ENCODE measurements at regions not wholly inside any gene's neighbourhood (a gene's known extent, or its start where the extent isn't known, plus 50 kb on each side); places are given as distances from the start of the nearest gene placed in this dataset.
"Not testable (repeated sequence)": the region's sequence is repeated elsewhere in the genome, so short reads cannot be mapped to it uniquely, and the experiment has no call there.

GRCh38 chr12:9341260-9341585 is 133.0 kb upstream of the PZP start:
- no TSS peak for BruUV-seq (replicated peaks)
- CTCF ChIA-PET, result interaction anchor here (1.8 kb wide), 1 partner anchor 10 kb away, joined by 5 read pairs; no protein-coding TSS in a partner anchor
- no peaks in the 10 kb centered on the region for H3K27me3 ChIP-seq (replicated peaks; ENCODE audit: insufficient read depth, low read depth, low read length, poor library complexity)
- H3K9me3 ChIP-seq (ENCODE audit: low read depth, low read length, poor library complexity, severe bottlenecking), result no peaks in the 10 kb centered on the region
- no peaks in the 10 kb centered on the region for H3K4me1 ChIP-seq (ENCODE audit: insufficient read depth, low read length, poor library complexity, severe bottlenecking)
- no peaks in the 10 kb centered on the region for H3K36me3 ChIP-seq (ENCODE audit: insufficient read depth, low read length, poor library complexity, severe bottlenecking)
- H3K4me3 ChIP-seq (ENCODE audit: low read depth, low read length, poor library complexity, severe bottlenecking), result no peak overlapping the region
- intact Hi-C loops (cut with micrococcal nuclease; ENCODE audit: unreplicated experiment), result no loop called here
- POLR2A ChIA-PET (ENCODE audit: low non-redundant PET), result no interaction called here
- no peak overlapping the region for H3K27ac ChIP-seq (ENCODE audit: low read depth, low read length, poor library complexity, severe bottlenecking)
- no peak for DNase-seq (ENCODE audit: low spot score)
- no peak for TF ChIP-seq CTCF (conservative IDR thresholded peaks at IDR 0.05; ENCODE audit: low read depth, low read length)
- TF ChIP-seq EZH2 (IDR thresholded peaks at IDR 0.05; ENCODE audit: borderline replicate concordance, low read depth, low read length, poor library complexity, severe bottlenecking), result no peak

DNA sequence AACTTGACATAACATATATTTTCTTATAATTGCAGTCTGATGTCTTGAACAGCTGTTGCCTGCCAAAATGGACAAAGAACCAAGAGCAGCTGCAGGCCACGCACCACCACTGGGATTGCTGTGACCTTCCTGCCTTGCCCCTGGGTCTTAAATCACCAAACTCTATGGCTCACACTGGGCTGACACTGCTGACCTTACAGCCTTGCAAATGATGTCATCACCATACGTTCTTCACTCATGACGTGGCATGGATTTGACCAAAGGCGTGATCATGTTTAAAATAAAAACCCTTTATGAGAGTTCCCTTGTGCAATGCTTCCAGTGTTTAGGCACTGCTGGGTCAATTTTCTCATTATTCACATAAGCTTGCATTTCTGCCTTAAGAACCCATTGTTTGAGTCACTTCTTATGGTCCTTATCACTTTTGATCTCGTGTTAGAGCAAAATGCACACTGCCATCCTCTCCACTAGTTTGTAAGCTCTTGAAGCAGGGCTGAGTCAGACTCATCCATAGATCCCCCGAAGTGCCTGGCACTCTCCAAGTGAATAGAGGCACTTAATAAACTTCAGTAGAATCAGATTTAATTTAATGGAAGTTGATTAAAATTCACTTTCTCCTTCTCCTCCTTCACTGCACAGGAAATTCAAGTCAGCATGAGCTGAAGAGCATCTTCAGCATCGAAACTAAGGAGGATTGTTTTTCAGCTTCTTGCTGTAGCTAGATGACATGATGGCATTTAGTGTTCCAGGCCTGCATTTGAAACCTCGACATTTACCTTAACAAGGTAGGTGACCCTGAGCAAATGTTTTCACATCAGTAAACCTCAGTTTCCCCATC is 132.4 kb upstream of the PZP start:
- Histone ChIP-seq H3K36me3 (ENCODE audit: insufficient read depth, low read length, poor library complexity, severe bottlenecking) (no peaks in the 10 kb centered on the region), H3K27ac (ENCODE audit: low read depth, low read length, poor library complexity, severe bottlenecking) (no peak overlapping the region), H3K4me1 (ENCODE audit: insufficient read depth, low read length, poor library complexity, severe bottlenecking) (no peaks in the 10 kb centered on the region), H3K4me3 (ENCODE audit: low read depth, low read length, poor library complexity, severe bottlenecking) (no peak overlapping the region), H3K9me3 (ENCODE audit: low read depth, low read length, poor library complexity, severe bottlenecking) (no peaks in the 10 kb centered on the region), H3K27me3 (replicated peaks; ENCODE audit: insufficient read depth, low read depth, low read length, poor library complexity) (no peaks in the 10 kb centered on the region)
- BruUV-seq (replicated peaks), result no TSS peak
- DNase-seq (ENCODE audit: low spot score), result peak; percentile 78
- no peak for TF ChIP-seq EZH2 (IDR thresholded peaks at IDR 0.05; ENCODE audit: borderline replicate concordance, low read depth, low read length, poor library complexity, severe bottlenecking)
- no peak for TF ChIP-seq CTCF (conservative IDR thresholded peaks at IDR 0.05; ENCODE audit: low read depth, low read length)
- CTCF ChIA-PET, result interaction anchor here (0.5 to 1.8 kb wide), 2 partner anchors 10 to 683 kb away, joined by 5 to 6 read pairs; no protein-coding TSS in a partner anchor
- intact Hi-C loops (cut with micrococcal nuclease; ENCODE audit: unreplicated experiment), result no loop called here
- POLR2A ChIA-PET (ENCODE audit: low non-redundant PET), result no interaction called here

GRCh38 chr12:9337656-9338055 is 129.5 kb upstream of the PZP start:
- no peak for DNase-seq (ENCODE audit: low spot score)
- Histone ChIP-seq H3K27me3 (replicated peaks; ENCODE audit: insufficient read depth, low read depth, low read length, poor library complexity) (no peaks in the 10 kb centered on the region), H3K9me3 (ENCODE audit: low read depth, low read length, poor library complexity, severe bottlenecking) (no peaks in the 10 kb centered on the region), H3K4me1 (ENCODE audit: insufficient read depth, low read length, poor library complexity, severe bottlenecking) (no peaks in the 10 kb centered on the region), H3K27ac (ENCODE audit: low read depth, low read length, poor library complexity, severe bottlenecking) (no peak overlapping the region), H3K36me3 (ENCODE audit: insufficient read depth, low read length, poor library complexity, severe bottlenecking) (no peaks in the 10 kb centered on the region), H3K4me3 (ENCODE audit: low read depth, low read length, poor library complexity, severe bottlenecking) (no peak overlapping the region)
- BruUV-seq (replicated peaks), result no TSS peak
- ChIA-PET POLR2A (ENCODE audit: low non-redundant PET) (no interaction called here), CTCF (no interaction called here)
- intact Hi-C loops (cut with micrococcal nuclease; ENCODE audit: unreplicated experiment), result no loop called here
- TF ChIP-seq CTCF (conservative IDR thresholded peaks at IDR 0.05; ENCODE audit: low read depth, low read length) (no peak), EZH2 (IDR thresholded peaks at IDR 0.05; ENCODE audit: borderline replicate concordance, low read depth, low read length, poor library complexity, severe bottlenecking) (no peak)

DNA sequence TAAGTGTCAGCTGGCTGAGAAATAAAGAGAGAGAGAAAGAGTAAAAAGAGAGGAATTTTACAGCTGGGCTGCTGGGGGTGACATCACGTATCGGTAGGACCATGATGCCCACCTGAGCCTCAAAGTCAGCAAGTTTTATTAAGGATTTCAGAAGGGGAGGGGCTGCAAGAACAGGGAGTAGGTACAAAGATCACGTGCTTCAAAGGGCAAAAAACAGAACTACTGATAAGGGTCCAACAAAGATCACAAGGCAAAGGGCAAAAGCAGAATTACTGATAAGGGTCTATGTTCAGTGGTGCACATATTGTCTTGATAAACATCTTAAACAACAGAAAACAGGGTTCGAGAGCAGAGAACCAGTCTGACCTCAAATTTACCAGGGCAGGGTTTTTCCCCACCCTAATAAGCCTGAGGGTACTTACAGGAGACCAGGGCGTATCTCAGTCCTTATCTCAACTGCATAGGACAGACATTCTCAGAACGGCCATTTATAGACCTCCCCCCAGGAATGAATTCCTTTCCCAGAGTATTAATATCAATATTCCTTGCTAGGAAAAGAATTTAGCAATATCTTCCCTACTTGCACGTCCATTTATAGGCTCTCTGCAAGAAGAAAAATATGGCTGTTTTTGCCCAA is 128.3 kb upstream of the PZP start:
- H3K4me3 ChIP-seq (ENCODE audit: low read depth, low read length, poor library complexity, severe bottlenecking); DNase-seq (ENCODE audit: low spot score); POLR2A ChIA-PET (ENCODE audit: low non-redundant PET); CTCF ChIA-PET; H3K4me1 ChIP-seq (ENCODE audit: insufficient read depth, low read length, poor library complexity, severe bottlenecking); H3K36me3 ChIP-seq (ENCODE audit: insufficient read depth, low read length, poor library complexity, severe bottlenecking); H3K27ac ChIP-seq (ENCODE audit: low read depth, low read length, poor library complexity, severe bottlenecking); H3K27me3 ChIP-seq (replicated peaks; ENCODE audit: insufficient read depth, low read depth, low read length, poor library complexity); BruUV-seq (replicated peaks); intact Hi-C loops (cut with micrococcal nuclease; ENCODE audit: unreplicated experiment); H3K9me3 ChIP-seq (ENCODE audit: low read depth, low read length, poor library complexity, severe bottlenecking): not testable (repeated sequence)

Data from A673 (cell line).